HG02678 (cell line): ENCODE measurements at regions not wholly inside any gene's neighbourhood (a gene's known extent, or its start where the extent isn't known, plus 50 kb on each side); places are given as distances from the start of the nearest gene placed in this dataset.
"Not testable (repeated sequence)": the region's sequence is repeated elsewhere in the genome, so short reads cannot be mapped to it uniquely, and the experiment has no call there.

Experiments used
- ATAC-seq: cut with Tn5 transposase; IDR thresholded peaks from one replicate; pipeline ENCODE4 v1.9.1; 2021; ENCODE audit warnings: mild to moderate bottlenecking, moderate library complexity; ENCODE audit not compliant: unreplicated experiment

GRCh38 chr4:147096667-147097604 is 151.3 kb upstream of the TTC29 start:
- ATAC-seq: peak; percentile 79

- no peak for ATAC-seq
Observed at GRCh38 chr4:147101678-147102077, 156.0 kb upstream of the TTC29 start.

- ATAC-seq: no peak
Observed at GRCh38 chr4:147102596-147102995, 156.9 kb upstream of the TTC29 start.

GRCh38 chr4:147103403-147103946 is 157.8 kb upstream of the TTC29 start:
- ATAC-seq: no peak

- no peak for ATAC-seq
Observed at GRCh38 chr4:147104768-147105167, 159.1 kb upstream of the TTC29 start.

GRCh38 chr4:147108409-147108808 is 162.7 kb upstream of the TTC29 start:
- ATAC-seq: no peak

GRCh38 chr4:147109800-147110199 is 164.1 kb upstream of the TTC29 start:
- no peak for ATAC-seq

GRCh38 chr4:147110473-147111367 is 165.1 kb upstream of the TTC29 start:
- ATAC-seq: no peak

GRCh38 chr4:147112196-147112595 is 166.5 kb upstream of the TTC29 start:
- not testable (repeated sequence) for ATAC-seq

GRCh38 chr4:147117431-147117830 is 171.8 kb upstream of the TTC29 start:
- ATAC-seq: no peak

- no peak for ATAC-seq
Observed at GRCh38 chr4:147118528-147118927, 172.9 kb upstream of the TTC29 start.

- no peak for ATAC-seq
Observed at GRCh38 chr4:147122685-147123084, 177.0 kb upstream of the TTC29 start.

- ATAC-seq: no peak
Observed at GRCh38 chr4:147123146-147123545, 177.5 kb upstream of the TTC29 start.

GRCh38 chr4:147128787-147129186 is 183.1 kb upstream of the TTC29 start:
- ATAC-seq: no peak

GRCh38 chr4:147129687-147130086 is 184.0 kb upstream of the TTC29 start:
- no peak for ATAC-seq

GRCh38 chr4:147134536-147135210 is 189.0 kb upstream of the TTC29 start:
- ATAC-seq: no peak

- ATAC-seq: no peak
Observed at GRCh38 chr4:147136310-147136709, 190.6 kb upstream of the TTC29 start.

- ATAC-seq: no peak
Observed at GRCh38 chr4:147136751-147137150, 191.1 kb upstream of the TTC29 start.

GRCh38 chr4:147137280-147137679 is 191.6 kb upstream of the TTC29 start:
- ATAC-seq: no peak

- no peak for ATAC-seq
Observed at GRCh38 chr4:147138171-147138570, 192.5 kb upstream of the TTC29 start.
